ENCODE measurements at regions not wholly inside any gene's neighbourhood (a gene's known extent, or its start where the extent isn't known, plus 50 kb on each side); places are given as distances from the start of the nearest gene placed in this dataset.

GRCh38 chr13:88649855-88650254, 978.7 kb downstream of the SLITRK5 start:
- TF ChIP-seq POLR2A (IDR thresholded peaks at IDR 0.05; ENCODE audit: low read length) = no peak
- no peak for TF ChIP-seq GATA1 (IDR thresholded peaks at IDR 0.05; ENCODE audit: low read depth, low read length)

Measured in erythroblast (primary cell).